Stimulated activated CD4-positive, alpha-beta T cell treated with anti-CD3 and anti-CD28 coated beads, Interleukin-12 subunit alpha, Interleukin-12 subunit beta, amount 100 ng/mL, for 4 hours (primary cell): ENCODE measurements at regions not wholly inside any gene's neighbourhood (a gene's known extent, or its start where the extent isn't known, plus 50 kb on each side); places are given as distances from the start of the nearest gene placed in this dataset.
"Not testable (repeated sequence)": the region's sequence is repeated elsewhere in the genome, so short reads cannot be mapped to it uniquely, and the experiment has no call there.

Experiments used
- DNase-seq: peaks from one replicate; pipeline ENCODE4 v3.0.0-alpha.2; 2020

DNA sequence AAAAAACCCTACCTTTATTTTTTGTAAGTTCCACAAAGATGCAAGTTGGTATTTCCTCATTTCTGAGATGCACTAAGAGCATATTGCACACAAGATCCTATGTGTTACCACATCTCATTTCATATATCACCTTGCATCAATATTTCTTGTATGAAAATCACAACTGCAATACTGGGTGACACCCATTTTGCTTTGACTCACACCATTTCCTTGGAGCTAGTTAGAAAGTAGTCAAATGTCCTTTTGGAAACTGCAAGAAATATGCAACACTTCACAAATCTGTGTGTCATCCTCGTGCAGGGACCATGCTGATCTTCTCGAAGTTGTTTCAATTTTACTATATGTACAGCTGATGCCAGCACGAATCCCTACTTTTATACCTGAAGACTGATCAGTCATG is 94.6 kb upstream of the ACBD5 start:
- not testable (repeated sequence) for DNase-seq

DNA sequence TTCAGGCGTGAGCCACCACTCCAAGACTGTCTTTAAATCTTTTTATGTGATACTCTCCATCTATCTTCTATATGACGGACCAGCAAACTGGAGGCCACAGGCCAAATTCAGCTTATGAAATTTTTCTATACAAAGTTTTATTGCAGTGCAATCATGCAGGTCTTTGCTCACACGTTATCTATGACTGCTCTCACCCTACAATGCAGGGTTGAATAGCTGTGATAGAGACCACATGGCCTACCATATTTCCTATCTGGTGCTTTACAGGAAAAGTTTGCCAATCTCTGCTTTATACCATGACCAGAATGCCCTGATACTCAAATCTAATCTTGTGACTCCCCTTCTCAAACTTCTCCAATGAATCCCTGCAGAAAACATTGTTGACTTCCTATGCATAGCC is 89.5 kb upstream of the ACBD5 start:
- no peak for DNase-seq

DNA sequence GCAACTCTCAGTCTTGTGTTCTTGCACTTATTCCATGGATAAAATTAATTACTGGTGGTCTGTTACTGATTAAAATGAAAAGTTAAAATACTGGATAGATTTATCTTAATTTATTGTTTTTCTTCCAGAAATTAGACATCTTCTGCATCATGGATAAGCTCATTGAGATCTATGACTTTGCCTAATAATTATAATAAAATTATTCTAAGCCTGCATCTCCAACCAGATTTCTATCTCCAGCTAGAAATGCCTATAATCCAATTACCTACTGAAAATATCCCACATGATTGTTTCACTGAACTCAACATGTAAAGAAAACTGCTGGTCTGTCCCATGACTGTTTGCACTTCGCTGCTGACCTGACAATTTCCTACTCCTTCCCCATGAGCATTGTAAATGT is 88.3 kb upstream of the ACBD5 start:
- no peak for DNase-seq

DNA sequence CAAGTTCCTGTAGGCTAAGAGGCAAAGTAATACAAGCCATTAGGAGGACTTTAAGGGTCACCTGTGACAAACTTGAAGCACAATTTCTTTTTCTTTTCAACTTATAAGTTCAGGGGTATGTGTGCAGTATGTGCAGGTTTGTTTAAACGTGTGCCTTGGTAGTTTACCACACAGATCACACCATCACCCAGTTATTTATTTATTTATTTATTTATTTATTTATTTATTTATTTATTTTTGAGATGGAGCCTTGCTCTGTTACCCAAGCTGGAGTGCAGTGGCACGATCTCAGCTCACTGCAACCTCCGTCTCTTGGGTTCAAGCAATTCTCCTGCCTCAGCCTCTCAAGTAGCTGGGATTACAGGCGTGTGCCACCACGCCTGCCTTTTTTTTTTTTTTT is 86.2 kb upstream of the ACBD5 start:
- DNase-seq = not testable (repeated sequence)

DNA sequence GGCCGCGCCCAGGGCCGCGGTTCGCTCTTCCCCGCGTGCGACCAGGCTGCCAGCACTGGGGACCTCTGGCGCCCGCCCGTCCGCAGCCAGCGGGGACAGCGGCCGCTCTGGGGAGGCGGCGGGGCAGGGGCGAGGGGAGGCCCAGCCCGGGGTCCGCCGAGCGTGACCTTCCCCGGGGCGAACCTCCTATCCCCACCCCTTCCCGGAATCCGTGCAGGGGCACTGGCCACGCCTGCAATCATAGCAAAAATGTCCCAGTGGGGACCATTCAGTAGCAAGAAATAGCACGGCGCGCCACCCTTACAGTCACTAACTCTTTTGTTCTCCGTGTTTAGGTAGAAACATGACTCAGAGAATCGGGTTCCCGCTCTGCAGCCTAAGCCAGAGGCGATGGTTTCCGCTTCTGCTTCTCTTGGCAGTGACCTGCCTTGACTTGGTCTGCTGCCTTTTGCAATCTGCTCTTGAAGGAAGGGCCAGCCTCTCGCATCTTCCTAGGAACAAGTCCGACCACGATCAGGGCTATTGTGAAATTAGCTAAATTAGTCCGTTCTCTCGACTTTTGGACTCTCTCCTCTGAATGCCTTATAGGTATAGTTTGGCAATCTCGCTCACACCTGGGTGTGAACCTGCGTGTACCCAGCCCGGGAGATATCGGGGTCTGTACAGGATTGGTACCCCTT is 79.3 kb upstream of the ACBD5 start:
- DNase-seq = peak; percentile 25

DNA sequence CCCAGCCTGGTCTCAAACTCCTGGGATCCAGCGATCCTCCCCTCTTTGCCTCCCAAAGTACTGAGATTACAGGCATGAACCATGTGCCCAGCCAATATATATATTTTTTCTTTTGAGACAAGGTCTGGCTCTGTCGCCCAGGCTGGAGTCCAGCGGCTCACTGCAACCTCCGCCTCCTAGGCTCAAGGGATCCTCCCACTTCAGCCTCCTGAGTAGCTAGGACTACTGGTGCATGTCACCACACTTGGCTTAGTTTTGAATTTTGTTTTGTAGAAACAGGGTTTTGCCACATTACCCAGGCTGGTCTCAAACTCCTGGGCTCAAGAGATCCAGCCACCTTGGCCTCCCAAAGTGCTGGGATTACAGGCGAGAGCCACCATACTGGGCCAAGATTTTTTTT is 78.5 kb upstream of the ACBD5 start:
- not testable (repeated sequence) for DNase-seq

DNA sequence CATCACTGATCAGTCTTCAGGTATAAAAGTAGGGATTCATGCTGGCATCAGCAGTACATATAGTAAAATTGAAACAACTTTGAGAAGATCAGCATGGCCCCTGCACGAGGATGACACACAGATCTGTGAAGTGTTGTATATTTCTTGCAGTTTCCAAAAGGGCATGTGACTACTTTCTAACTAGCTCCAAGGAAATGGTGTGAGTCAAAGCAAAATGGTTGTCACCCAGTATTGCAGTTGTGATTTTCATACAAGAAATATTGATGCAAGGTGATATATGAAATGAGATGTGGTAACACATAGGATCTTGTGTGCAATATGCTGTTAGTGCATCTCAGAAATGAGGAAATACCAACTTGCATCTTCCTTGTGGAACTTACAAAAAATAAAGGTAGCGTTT is 74.5 kb upstream of the ACBD5 start:
- not testable (repeated sequence) for DNase-seq

DNA sequence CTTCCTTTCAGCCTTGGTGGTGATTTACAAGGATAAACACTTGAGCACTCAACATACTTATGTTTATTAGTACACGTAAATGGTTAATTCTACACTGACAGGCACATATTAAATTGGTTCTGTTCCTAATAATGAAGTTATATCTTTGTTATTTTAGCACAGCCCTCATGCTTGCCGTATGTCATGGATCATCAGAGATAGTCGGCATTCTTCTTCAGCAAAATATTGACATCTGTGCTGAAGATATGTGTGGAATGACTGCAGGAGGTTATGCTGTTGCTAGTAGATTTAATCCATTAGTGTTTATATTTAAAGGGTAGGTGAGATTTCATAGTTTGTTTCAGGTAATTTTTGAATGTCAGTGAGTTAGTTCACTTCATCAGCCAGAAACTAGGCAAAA is 73.0 kb upstream of the ACBD5 start:
- not testable (repeated sequence) for DNase-seq

DNA sequence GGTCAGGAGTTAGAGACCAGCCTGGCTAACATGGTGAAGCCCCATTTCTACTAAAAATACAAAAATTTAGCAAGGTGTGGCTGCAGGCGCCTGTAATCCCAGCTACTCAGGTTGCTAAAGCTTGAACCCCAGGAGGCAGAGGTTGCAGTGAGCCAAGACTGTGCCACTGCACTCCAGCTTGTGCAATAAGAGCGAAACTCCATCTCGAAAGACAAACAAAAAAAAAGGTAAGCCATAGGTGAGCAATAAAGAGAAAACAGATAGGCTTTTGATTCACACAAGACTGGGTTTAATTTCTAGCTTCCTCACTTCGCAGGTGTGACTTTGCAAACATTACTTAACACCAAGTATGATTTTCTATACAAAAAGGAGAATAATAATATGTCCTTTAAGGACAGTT is 72.3 kb upstream of the ACBD5 start:
- DNase-seq = no peak

DNA sequence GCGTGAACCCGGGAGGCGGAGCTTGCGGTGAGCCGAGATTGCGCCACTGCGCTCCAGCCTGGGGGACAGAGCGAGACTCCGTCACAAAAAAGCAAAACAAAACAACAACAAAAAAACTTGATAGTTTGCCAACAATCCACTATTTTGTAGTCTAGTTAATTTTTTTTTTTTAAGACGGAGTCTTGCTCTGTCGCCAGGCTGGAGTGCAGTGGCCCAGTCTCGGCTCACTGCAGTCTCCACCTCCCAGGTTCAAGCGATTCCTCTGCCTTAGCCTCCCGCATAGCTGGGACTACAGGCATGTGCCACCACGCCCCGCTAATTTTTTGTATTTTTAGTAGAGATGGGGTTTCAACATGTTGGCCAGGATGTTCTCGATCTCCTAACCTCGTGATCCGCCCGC is 71.2 kb upstream of the ACBD5 start:
- not testable (repeated sequence) for DNase-seq

DNA sequence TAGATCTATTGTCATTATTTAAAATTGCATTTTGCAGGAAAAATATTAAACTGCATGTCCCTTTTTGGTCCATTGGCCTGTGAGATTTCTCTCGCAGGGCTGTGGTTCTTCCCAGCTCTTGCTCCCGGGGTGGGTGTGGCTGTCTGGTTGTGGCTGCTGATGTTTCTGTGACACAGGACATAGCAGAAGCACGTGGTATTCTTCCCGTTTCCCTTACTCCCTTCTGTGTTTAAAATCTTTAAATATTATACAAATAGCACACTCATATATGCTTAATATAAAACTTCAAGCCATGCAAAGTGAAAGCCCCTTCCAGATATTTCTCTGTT is 57.9 kb upstream of the ACBD5 start:
- DNase-seq = not testable (repeated sequence)

DNA sequence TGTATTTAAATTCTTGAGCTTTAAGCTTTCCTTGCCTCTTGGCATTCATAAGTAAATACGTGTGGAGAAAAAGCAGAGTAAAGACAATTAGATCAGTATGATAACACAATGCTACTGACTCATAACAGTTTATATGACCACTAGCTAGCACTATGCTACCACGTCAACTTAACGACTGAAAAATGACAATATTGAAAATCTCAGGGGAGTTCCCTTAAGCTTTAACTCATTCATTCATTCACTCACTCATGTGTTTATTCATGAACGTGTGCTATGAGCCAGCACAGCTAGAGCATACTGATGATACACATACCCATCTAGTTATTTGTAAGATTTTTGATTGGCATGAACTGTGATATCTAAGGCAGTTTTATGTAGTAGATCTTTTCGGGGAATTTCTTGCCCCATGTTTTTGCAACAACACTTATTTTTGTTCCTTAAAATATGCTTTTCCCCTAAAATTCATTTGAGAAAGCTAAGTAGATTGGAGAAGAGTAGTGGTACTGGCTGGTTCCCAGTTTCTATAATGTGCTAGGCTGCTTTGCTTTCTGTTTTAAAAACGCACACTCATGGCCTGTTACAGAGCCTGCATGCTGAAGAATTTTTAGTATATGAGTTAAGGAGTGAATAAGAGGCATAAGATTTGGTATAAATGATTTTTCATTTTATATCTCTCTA is 57.4 kb upstream of the ACBD5 start:
- no peak for DNase-seq

DNA sequence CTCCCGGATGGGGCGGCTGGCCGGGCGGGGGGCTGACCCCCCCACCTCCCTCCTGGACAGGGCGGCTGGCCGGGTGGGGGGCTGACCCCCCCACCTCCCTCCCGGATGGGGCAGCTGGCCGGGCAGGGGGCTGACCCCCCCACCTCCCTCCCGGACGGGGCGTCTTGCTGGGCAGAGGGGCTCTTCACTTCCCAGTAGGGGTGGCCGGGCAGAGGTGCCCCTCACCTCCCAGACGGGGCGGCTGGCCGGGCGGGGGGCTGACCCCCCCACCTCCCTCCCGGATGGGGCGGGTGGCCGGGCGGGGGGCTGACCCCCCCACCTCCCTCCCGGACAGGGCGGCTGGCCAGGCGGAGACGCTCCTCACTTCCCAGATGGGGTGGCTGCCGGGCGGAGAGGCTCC is 55.7 kb upstream of the ACBD5 start:
- not testable (repeated sequence) for DNase-seq

DNA sequence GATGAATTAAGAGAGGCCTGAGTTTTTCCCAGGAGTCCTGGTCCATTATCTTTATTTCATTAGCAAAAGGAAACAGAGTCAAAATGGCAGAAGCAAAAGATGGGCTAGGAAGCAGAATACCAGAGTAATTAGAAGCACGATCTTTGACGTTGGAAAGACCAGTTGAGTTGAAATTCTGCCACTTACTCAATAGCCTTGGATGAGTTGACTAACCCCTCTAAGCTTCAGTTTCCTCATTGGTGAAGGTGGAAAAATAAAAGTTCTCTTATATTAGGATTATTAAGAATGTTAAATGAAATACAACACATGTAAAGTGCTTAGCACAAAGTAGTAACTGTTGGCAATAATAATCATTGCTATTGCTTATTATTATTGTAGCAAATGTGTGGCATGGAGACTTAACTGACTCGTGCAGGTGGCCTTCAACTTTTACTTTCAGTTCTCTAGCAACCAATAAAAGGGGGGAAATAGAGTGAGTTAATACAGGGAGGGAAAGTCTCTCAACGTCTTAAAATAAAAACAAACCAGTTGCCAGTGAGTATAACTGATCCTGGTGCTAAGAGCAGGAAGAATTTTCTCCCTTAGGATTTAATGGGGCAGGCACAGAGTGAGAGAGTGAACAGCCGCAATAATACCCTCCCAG is 50.8 kb upstream of the ACBD5 start:
- not testable (repeated sequence) for DNase-seq
